Thoracic aorta (tissue), 2 donors: ENCODE measurements at regions not wholly inside any gene's neighbourhood (a gene's known extent, or its start where the extent isn't known, plus 50 kb on each side); places are given as distances from the start of the nearest gene placed in this dataset.

Experiments
- ATAC-seq: fragments of 150-250 bp; one replicate; pipeline ENCODE4 v1.8.0; 2017; ENCODE audit warnings: low read depth; ENCODE audit not compliant: insufficient number of reproducible peaks, low FRiP score
- DNase-seq: peaks from one replicate; pipeline ENCODE4 v3.0.0-alpha.2; 2020; ENCODE audit warnings: low spot score
- H3K27ac ChIP-seq, 2 donors: fragments of 200-600 bp; sonication (generic); 1 replicate in 1 of 2; 2 replicates in 1 of 2; pipeline ENCODE4 v1.5.1; 2016; ENCODE audit warnings: mild to moderate bottlenecking in 2 of 2, moderate library complexity in 2 of 2
- H3K27me3 ChIP-seq: fragments of 200-600 bp; sonication (generic); replicated peaks from 2 replicates; pipeline ENCODE4 v1.6.0; 2016; ENCODE audit warnings: mild to moderate bottlenecking; ENCODE audit not compliant: insufficient read depth
- H3K36me3 ChIP-seq: fragments of 200-600 bp; sonication (generic); one replicate; pipeline ENCODE4 v1.5.1; 2016
- H3K4me1 ChIP-seq, 2 donors: fragments of 200-600 bp; sonication (generic); 1 replicate in 1 of 2; 2 replicates in 1 of 2; pipeline versions ENCODE4 v1.5.1 to v1.6.0; 2016; ENCODE audit warnings: low read depth in 2 of 2, mild to moderate bottlenecking in 1 of 2; ENCODE audit not compliant: control insufficient read depth in 1 of 2
- H3K4me3 ChIP-seq: fragments of 200-600 bp; sonication (generic); 2 replicates; pipeline ENCODE4 v1.5.1; 2016; ENCODE audit warnings: mild to moderate bottlenecking
- H3K9me3 ChIP-seq: fragments of 200-600 bp; sonication (generic); 2 replicates; pipeline ENCODE4 v1.5.1; 2016
- TF ChIP-seq, protein P1 (sequence below): fragments of 200-600 bp; sonication (generic); IDR thresholded peaks from one replicate; pipeline ENCODE4 v1.5.1; 2019; ENCODE audit warnings: antibody characterized with exemption

DNA sequence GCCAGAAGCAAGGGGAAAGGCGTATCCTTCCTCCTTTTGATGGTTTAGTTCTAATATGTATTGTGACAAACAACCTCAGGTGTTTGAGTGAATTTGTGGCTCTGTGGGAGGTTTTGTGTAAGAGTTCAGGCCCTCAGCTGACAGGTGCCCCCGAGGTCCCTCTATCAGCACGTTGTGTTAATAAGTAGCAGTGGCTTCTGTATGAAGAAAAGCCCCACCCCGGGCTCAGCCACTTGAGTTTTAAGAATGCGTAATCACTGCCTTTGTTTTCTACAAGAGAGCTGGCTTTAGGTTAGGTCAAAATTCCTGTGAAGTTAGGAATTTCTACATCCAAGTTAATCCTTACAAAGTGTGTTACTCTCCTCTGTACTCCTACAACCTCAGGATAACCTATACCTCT, 92.4 kb upstream of the PGBD5 start:
- Histone ChIP-seq H3K36me3 (no peaks in the 10 kb centered on the region), H3K9me3 (no peaks in the 10 kb centered on the region), H3K4me1 (no peaks in the 10 kb centered on the region), H3K27me3 (no peaks in the 10 kb centered on the region), H3K27ac (no peak overlapping the region), H3K4me3 (no peak overlapping the region)
- ATAC-seq, result no peak
- DNase-seq, result no peak
- TF ChIP-seq, protein P1, sequence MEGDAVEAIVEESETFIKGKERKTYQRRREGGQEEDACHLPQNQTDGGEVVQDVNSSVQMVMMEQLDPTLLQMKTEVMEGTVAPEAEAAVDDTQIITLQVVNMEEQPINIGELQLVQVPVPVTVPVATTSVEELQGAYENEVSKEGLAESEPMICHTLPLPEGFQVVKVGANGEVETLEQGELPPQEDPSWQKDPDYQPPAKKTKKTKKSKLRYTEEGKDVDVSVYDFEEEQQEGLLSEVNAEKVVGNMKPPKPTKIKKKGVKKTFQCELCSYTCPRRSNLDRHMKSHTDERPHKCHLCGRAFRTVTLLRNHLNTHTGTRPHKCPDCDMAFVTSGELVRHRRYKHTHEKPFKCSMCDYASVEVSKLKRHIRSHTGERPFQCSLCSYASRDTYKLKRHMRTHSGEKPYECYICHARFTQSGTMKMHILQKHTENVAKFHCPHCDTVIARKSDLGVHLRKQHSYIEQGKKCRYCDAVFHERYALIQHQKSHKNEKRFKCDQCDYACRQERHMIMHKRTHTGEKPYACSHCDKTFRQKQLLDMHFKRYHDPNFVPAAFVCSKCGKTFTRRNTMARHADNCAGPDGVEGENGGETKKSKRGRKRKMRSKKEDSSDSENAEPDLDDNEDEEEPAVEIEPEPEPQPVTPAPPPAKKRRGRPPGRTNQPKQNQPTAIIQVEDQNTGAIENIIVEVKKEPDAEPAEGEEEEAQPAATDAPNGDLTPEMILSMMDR, result no peak

DNA sequence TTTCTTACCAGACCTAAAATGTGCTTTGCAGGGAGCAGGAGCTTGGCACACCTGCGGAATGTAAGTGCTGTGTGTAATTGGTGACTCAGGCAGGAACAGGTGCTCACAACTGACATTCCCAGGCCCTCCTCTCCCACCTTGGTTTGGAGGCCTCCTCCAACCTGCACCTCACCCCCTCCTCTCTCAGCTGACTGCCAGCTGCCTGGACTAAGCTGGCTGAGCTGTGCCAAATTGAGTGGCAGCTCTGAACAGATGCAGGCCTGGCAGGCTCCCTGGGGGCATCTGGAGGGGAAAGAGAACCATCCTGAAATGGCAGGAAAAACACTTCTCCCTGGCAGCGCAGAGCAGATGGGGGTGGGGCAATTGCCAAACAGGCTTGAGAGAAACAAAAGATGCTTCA, 91.7 kb upstream of the PGBD5 start:
- no peaks in the 10 kb centered on the region for H3K9me3 ChIP-seq
- no peaks in the 10 kb centered on the region for H3K36me3 ChIP-seq
- no peak for DNase-seq
- H3K27me3 ChIP-seq, result no peaks in the 10 kb centered on the region
- H3K4me1 ChIP-seq, result no peaks in the 10 kb centered on the region
- H3K27ac ChIP-seq, result no peak overlapping the region
- H3K4me3 ChIP-seq, result no peak overlapping the region
- no peak for ATAC-seq
- TF ChIP-seq, protein P1, result no peak

DNA sequence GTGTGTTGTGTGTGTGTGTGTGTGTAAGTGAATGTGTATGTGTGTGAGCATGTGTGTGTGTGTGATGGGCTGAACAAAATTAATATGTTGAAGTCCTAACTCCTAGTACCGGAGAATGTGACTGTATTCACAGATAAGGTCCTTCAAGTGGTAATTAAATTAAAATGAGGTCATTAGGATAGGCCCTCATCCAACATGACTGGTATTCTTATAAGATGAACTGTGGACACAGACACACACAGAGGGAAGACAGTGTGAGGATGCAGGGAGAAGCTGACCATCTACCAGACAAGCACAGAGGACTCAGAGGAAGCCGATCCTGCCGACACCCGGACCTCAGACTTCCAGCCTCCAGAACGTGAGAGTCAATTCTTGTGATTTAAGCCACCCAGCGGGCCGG, 91.2 kb upstream of the PGBD5 start:
- ATAC-seq, result no peak
- TF ChIP-seq, protein P1, result no peak
- no peak for DNase-seq
- no peaks in the 10 kb centered on the region for H3K27me3 ChIP-seq
- H3K27ac ChIP-seq, result no peak overlapping the region
- H3K4me3 ChIP-seq, result no peak overlapping the region
- H3K9me3 ChIP-seq, result no peaks in the 10 kb centered on the region
- H3K36me3 ChIP-seq, result no peaks in the 10 kb centered on the region
- no peaks in the 10 kb centered on the region for H3K4me1 ChIP-seq

DNA sequence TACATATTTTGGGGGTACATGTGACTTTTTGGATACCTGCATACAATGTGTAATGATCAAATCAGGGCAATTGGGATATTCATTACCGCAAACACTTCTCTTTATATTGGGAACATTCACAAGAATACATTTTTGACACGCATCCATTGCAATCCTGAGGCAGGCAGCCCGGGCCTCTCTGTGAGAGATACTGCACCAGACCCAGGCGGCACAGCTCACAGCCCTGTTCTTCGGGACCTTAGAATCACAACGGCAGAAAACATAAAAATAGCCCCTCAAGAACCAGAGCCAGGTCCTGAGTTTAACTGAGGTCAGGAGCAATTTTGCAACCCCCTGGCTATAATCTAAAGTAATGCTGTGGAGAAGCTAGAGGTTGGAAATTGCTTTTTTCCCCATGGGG, 90.8 kb upstream of the PGBD5 start:
- no peak for DNase-seq
- no peak for ATAC-seq
- TF ChIP-seq, protein P1, result no peak
- no peaks in the 10 kb centered on the region for H3K36me3 ChIP-seq
- no peaks in the 10 kb centered on the region for H3K27me3 ChIP-seq
- H3K4me3 ChIP-seq, result no peak overlapping the region
- H3K27ac ChIP-seq, result no peak overlapping the region
- H3K9me3 ChIP-seq, result no peaks in the 10 kb centered on the region
- no peaks in the 10 kb centered on the region for H3K4me1 ChIP-seq

DNA sequence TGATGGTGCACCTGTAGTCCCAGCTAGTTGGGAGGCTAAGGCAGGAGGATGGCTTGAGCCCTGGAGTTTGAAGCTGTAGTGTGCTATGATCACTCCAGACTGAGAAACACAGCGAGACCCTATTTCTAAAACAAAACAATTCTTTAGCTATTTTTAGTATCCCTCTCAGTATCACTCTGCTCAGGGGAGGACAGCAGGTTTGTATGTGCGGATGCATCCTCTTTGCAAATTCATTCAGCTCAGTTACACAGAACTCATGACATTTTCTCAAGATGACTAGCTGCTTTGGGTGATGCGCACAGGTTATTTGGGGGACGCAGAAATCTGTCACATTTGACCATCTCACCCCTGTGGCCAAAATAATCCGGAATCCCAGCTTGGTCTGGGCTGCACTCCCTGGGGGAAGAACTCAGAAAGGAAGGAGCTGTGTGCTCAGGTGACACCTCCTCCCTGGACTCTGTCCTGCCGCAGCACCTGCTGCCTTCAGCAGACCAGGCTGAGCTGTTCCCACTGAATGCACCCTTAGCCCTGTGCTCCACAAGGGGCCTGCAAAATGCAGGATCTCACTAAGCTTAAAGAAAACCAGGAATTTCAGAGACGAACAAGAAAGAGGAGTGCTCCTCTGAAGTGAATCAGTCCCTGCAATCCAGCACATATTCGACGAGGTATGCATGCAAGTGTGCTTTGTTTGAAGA, 89.5 kb upstream of the PGBD5 start:
- ATAC-seq (no peak), DNase-seq (no peak)
- TF ChIP-seq, protein P1, result no peak
- H3K27me3 ChIP-seq, result no peaks in the 10 kb centered on the region
- no peaks in the 10 kb centered on the region for H3K9me3 ChIP-seq
- no peak overlapping the region for H3K4me3 ChIP-seq
- H3K36me3 ChIP-seq, result no peaks in the 10 kb centered on the region
- H3K4me1 ChIP-seq, result no peaks in the 10 kb centered on the region
- H3K27ac ChIP-seq, result no peak overlapping the region
